Left ventricle myocardium inferior (tissue), 1 donor: ENCODE measurements at regions not wholly inside any gene's neighbourhood (a gene's known extent, or its start where the extent isn't known, plus 50 kb on each side); places are given as distances from the start of the nearest gene placed in this dataset.

ENCODE experiments used
- DNase-seq: peaks from one replicate; pipeline ENCODE4 v3.0.0-alpha.2; 2020
- H3K27ac ChIP-seq: fragments of 200-600 bp; replicated peaks from 2 replicates; pipeline ENCODE4 v1.8.0; 2021
- H3K27me3 ChIP-seq: fragments of 200-600 bp; 2 replicates; pipeline ENCODE4 v1.8.0; 2021; ENCODE audit warnings: low read depth
- H3K36me3 ChIP-seq: fragments of 200-600 bp; 2 replicates; pipeline ENCODE4 v1.8.0; 2021
- H3K4me1 ChIP-seq: fragments of 200-600 bp; 2 replicates; pipeline ENCODE4 v1.8.0; 2021
- H3K4me3 ChIP-seq: fragments of 200-600 bp; 2 replicates; pipeline ENCODE4 v1.8.0; 2021; ENCODE audit warnings: mild to moderate bottlenecking, moderate library complexity
- H3K9me3 ChIP-seq: fragments of 200-600 bp; replicated peaks from 2 replicates; pipeline ENCODE4 v1.8.0; 2021
- CTCF ChIP-seq: fragments of 200-600 bp; IDR thresholded peaks from 2 replicates; pipeline ENCODE4 v1.8.0; 2021; ENCODE audit warnings: antibody characterized with exemption, mild to moderate bottlenecking, borderline replicate concordance
- intact Hi-C: fragments of 100-400 bp; cut with micrococcal nuclease; formaldehyde crosslinking; loops from one replicate; pipeline ENCODE4 v1.11.0; 2022
- donor health status: DM: no; HTN: yes; CAD: no; lungs with severe emphysema.

GRCh38 chr2:7209757-7210555, 292.7 kb downstream of the RNF144A start:
- no peaks in the 10 kb centered on the region for H3K27me3 ChIP-seq
- intact Hi-C loops = no loop called here
- no peaks in the 10 kb centered on the region for H3K4me1 ChIP-seq
- TF ChIP-seq CTCF = no peak
- no peak for DNase-seq
- no peak overlapping the region for H3K27ac ChIP-seq
- no peaks in the 10 kb centered on the region for H3K9me3 ChIP-seq
- H3K4me3 ChIP-seq = no peak overlapping the region
- no peaks in the 10 kb centered on the region for H3K36me3 ChIP-seq

- intact Hi-C loops = no loop called here
- no peak for TF ChIP-seq CTCF
- DNase-seq = no peak
- H3K4me3 ChIP-seq = no peak overlapping the region
- no peaks in the 10 kb centered on the region for H3K36me3 ChIP-seq
- H3K27me3 ChIP-seq = no peaks in the 10 kb centered on the region
- H3K9me3 ChIP-seq = no peaks in the 10 kb centered on the region
- no peaks in the 10 kb centered on the region for H3K4me1 ChIP-seq
- H3K27ac ChIP-seq = no peak overlapping the region
These were observed 293.5 kb downstream of the RNF144A start for GRCh38 chr2:7210712-7211111.

GRCh38 chr2:7225848-7226247, 308.6 kb downstream of the RNF144A start:
- TF ChIP-seq CTCF = no peak
- intact Hi-C loops = no loop called here
- H3K9me3 ChIP-seq = peaks cover 11% of the 10 kb centered on the region

GRCh38 chr2:7226501-7226900, 309.3 kb downstream of the RNF144A start:
- no peak for DNase-seq
- intact Hi-C loops = no loop called here
- Histone ChIP-seq H3K4me3 (no peak overlapping the region), H3K27me3 (no peaks in the 10 kb centered on the region), H3K9me3 (peaks cover 11% of the 10 kb centered on the region), H3K4me1 (no peaks in the 10 kb centered on the region), H3K27ac (no peak overlapping the region), H3K36me3 (no peaks in the 10 kb centered on the region)
- no peak for TF ChIP-seq CTCF

More at GRCh38 chr2:7225848-7226247, 308.6 kb downstream of the RNF144A start:
- no peaks in the 10 kb centered on the region for H3K27me3 ChIP-seq
- H3K4me3 ChIP-seq = no peak overlapping the region
- no peaks in the 10 kb centered on the region for H3K4me1 ChIP-seq
- H3K27ac ChIP-seq = no peak overlapping the region
- no peak for DNase-seq
- H3K36me3 ChIP-seq = no peaks in the 10 kb centered on the region

GRCh38 chr2:7233126-7233525, 315.9 kb downstream of the RNF144A start:
- no peak for TF ChIP-seq CTCF

More at GRCh38 chr2:7233126-7233525, 315.9 kb downstream of the RNF144A start:
- Histone ChIP-seq H3K4me3 (no peak overlapping the region), H3K9me3 (no peaks in the 10 kb centered on the region), H3K27ac (no peak overlapping the region), H3K27me3 (no peaks in the 10 kb centered on the region), H3K36me3 (no peaks in the 10 kb centered on the region), H3K4me1 (no peaks in the 10 kb centered on the region)
- intact Hi-C loops = no loop called here
- DNase-seq = no peak
